OCI-LY1 (cell line): ENCODE measurements at regions not wholly inside any gene's neighbourhood (a gene's known extent, or its start where the extent isn't known, plus 50 kb on each side); places are given as distances from the start of the nearest gene placed in this dataset.

Source experiments
- CTCF ChIP-seq: fragments of 200-600 bp; sonication (generic), shearing (Covaris generic); IDR thresholded peaks from 2 replicates; pipeline ENCODE4 v1.5.1; 2017; ENCODE audit warnings: mild to moderate bottlenecking, antibody characterized with exemption, low read length, moderate library complexity, mixed read lengths
- EZH2 ChIP-seq: fragments of 200-600 bp; sonication (generic), shearing (Covaris generic); IDR thresholded peaks from 2 replicates; pipeline ENCODE4 v1.8.0; 2017; ENCODE audit warnings: borderline replicate concordance, mixed run types, mild to moderate bottlenecking, antibody characterized with exemption, low read length, moderate library complexity, mixed read lengths

DNA sequence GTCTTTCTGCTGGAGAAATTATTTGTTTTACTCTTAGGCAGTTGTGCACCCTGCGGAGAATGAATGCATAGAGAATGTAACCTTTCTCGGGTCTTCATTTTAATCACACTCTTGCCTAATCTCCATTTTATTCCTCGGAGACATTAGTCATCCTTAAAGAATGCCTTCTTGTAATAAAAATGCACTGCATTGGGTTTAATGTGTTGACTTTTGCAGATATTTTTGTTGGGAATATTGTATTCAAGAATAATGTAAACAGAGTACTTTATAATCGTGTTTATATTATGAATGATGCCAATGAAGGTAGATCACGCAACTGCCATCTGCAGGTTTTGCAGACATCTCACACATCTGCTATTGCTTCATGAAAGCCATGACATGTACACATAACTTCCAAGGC is 1093.9 kb upstream of the CDH6 start:
- TF ChIP-seq CTCF (no peak), EZH2 (no peak)
